ENCODE measurements at regions not wholly inside any gene's neighbourhood (a gene's known extent, or its start where the extent isn't known, plus 50 kb on each side); places are given as distances from the start of the nearest gene placed in this dataset.

- Histone ChIP-seq H3K36me3 (ENCODE audit: insufficient read depth, low read length) (no peaks in the 10 kb centered on the region), H3K79me2 (ENCODE audit: insufficient read depth, low read length) (no peaks in the 10 kb centered on the region), H3K27me3 (ENCODE audit: insufficient read depth, low read length, poor library complexity) (peaks cover 12% of the 10 kb centered on the region), H4K20me1 (ENCODE audit: insufficient read depth, low read length) (no peaks in the 10 kb centered on the region), H3K9ac (ENCODE audit: low read depth, low read length) (no peak overlapping the region), H3K27ac (ENCODE audit: low read length) (no peak overlapping the region), H2AFZ (ENCODE audit: low read depth, low read length) (no peak overlapping the region), H3K4me1 (ENCODE audit: insufficient read depth, low read length) (no peaks in the 10 kb centered on the region), H3K4me3 (ENCODE audit: low read depth in 1 of 2, low read length in 2 of 2) (no peak overlapping the region), H3K9me3 (ENCODE audit: insufficient read depth, low read length, severe bottlenecking) (no peaks in the 10 kb centered on the region), H3K4me2 (ENCODE audit: insufficient read depth, low read length) (no peak overlapping the region)
- ATAC-seq (ENCODE audit: insufficient read depth, low read depth) (no peak), DNase-seq (no peak)
- no peak for TF ChIP-seq EZH2 (IDR thresholded peaks at IDR 0.05; ENCODE audit: borderline replicate concordance, low read depth, low read length, severe bottlenecking)
Observed at GRCh38 chr16:50957056-50957455, 194.0 kb downstream of the SALL1 start.

GRCh38 chr16:50956637-50957036 is 194.4 kb downstream of the SALL1 start:
- ATAC-seq (ENCODE audit: insufficient read depth, low read depth) (no peak), DNase-seq (no peak)
- Histone ChIP-seq H3K9ac (ENCODE audit: low read depth, low read length) (no peak overlapping the region), H3K27ac (ENCODE audit: low read length) (no peak overlapping the region), H3K27me3 (ENCODE audit: insufficient read depth, low read length, poor library complexity) (peaks cover 10% of the 10 kb centered on the region), H3K79me2 (ENCODE audit: insufficient read depth, low read length) (no peaks in the 10 kb centered on the region), H3K36me3 (ENCODE audit: insufficient read depth, low read length) (no peaks in the 10 kb centered on the region), H3K4me2 (ENCODE audit: insufficient read depth, low read length) (no peak overlapping the region), H4K20me1 (ENCODE audit: insufficient read depth, low read length) (no peaks in the 10 kb centered on the region), H3K9me3 (ENCODE audit: insufficient read depth, low read length, severe bottlenecking) (no peaks in the 10 kb centered on the region), H2AFZ (ENCODE audit: low read depth, low read length) (no peak overlapping the region), H3K4me1 (ENCODE audit: insufficient read depth, low read length) (no peaks in the 10 kb centered on the region), H3K4me3 (ENCODE audit: low read depth in 1 of 2, low read length in 2 of 2) (no peak overlapping the region)
- no peak for TF ChIP-seq EZH2 (IDR thresholded peaks at IDR 0.05; ENCODE audit: borderline replicate concordance, low read depth, low read length, severe bottlenecking)
- TF ChIP-seq, protein P1, sequence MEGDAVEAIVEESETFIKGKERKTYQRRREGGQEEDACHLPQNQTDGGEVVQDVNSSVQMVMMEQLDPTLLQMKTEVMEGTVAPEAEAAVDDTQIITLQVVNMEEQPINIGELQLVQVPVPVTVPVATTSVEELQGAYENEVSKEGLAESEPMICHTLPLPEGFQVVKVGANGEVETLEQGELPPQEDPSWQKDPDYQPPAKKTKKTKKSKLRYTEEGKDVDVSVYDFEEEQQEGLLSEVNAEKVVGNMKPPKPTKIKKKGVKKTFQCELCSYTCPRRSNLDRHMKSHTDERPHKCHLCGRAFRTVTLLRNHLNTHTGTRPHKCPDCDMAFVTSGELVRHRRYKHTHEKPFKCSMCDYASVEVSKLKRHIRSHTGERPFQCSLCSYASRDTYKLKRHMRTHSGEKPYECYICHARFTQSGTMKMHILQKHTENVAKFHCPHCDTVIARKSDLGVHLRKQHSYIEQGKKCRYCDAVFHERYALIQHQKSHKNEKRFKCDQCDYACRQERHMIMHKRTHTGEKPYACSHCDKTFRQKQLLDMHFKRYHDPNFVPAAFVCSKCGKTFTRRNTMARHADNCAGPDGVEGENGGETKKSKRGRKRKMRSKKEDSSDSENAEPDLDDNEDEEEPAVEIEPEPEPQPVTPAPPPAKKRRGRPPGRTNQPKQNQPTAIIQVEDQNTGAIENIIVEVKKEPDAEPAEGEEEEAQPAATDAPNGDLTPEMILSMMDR (IDR thresholded peaks at IDR 0.05; ENCODE audit: borderline replicate concordance, extremely low read depth, low read length, poor library complexity, severe bottlenecking), result no peak

DNA sequence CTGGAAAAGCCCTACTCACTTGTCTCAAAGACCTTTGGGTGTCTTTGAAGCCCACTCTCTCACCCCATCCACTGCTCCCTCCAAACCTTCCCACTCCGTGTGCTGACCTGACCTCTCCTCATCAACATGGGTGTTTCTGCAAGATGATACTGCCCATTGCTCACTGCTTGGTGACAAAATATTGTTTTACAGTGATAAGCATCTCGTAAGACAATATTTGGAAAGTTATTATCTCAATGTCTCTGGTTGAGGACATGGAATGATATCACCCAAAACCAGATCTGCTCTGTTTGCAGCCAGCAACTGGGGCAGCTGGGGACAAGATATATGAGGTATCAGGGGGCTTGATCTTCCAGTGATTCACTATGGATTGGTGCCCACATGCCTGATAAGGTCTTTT is 195.8 kb downstream of the SALL1 start:
- Histone ChIP-seq H3K4me1 (ENCODE audit: insufficient read depth, low read length) (no peaks in the 10 kb centered on the region), H3K27ac (ENCODE audit: low read length) (no peak overlapping the region), H3K4me2 (ENCODE audit: insufficient read depth, low read length) (no peak overlapping the region), H3K27me3 (ENCODE audit: insufficient read depth, low read length, poor library complexity) (peaks cover 4% of the 10 kb centered on the region), H3K36me3 (ENCODE audit: insufficient read depth, low read length) (no peaks in the 10 kb centered on the region), H4K20me1 (ENCODE audit: insufficient read depth, low read length) (no peaks in the 10 kb centered on the region), H3K4me3 (ENCODE audit: low read depth in 1 of 2, low read length in 2 of 2) (no peak overlapping the region), H2AFZ (ENCODE audit: low read depth, low read length) (no peak overlapping the region), H3K79me2 (ENCODE audit: insufficient read depth, low read length) (no peaks in the 10 kb centered on the region), H3K9me3 (ENCODE audit: insufficient read depth, low read length, severe bottlenecking) (no peaks in the 10 kb centered on the region), H3K9ac (ENCODE audit: low read depth, low read length) (no peak overlapping the region)
- no peak for DNase-seq
- no peak for TF ChIP-seq EZH2 (IDR thresholded peaks at IDR 0.05; ENCODE audit: borderline replicate concordance, low read depth, low read length, severe bottlenecking)
- TF ChIP-seq, protein P1 (IDR thresholded peaks at IDR 0.05; ENCODE audit: borderline replicate concordance, extremely low read depth, low read length, poor library complexity, severe bottlenecking), result no peak
- no peak for ATAC-seq (ENCODE audit: insufficient read depth, low read depth)

- no peak for ATAC-seq (ENCODE audit: insufficient read depth, low read depth)
- DNase-seq, result no peak
- H4K20me1 ChIP-seq (ENCODE audit: insufficient read depth, low read length), result no peaks in the 10 kb centered on the region
- H3K9ac ChIP-seq (ENCODE audit: low read depth, low read length), result no peak overlapping the region
- H2AFZ ChIP-seq (ENCODE audit: low read depth, low read length), result no peak overlapping the region
- TF ChIP-seq, protein P1 (IDR thresholded peaks at IDR 0.05; ENCODE audit: borderline replicate concordance, extremely low read depth, low read length, poor library complexity, severe bottlenecking), result no peak
- no peak for TF ChIP-seq EZH2 (IDR thresholded peaks at IDR 0.05; ENCODE audit: borderline replicate concordance, low read depth, low read length, severe bottlenecking)
- peaks cover 4% of the 10 kb centered on the region for H3K27me3 ChIP-seq (ENCODE audit: insufficient read depth, low read length, poor library complexity)
- H3K9me3 ChIP-seq (ENCODE audit: insufficient read depth, low read length, severe bottlenecking), result no peaks in the 10 kb centered on the region
- H3K79me2 ChIP-seq (ENCODE audit: insufficient read depth, low read length), result no peaks in the 10 kb centered on the region
- H3K4me2 ChIP-seq (ENCODE audit: insufficient read depth, low read length), result no peak overlapping the region
- H3K36me3 ChIP-seq (ENCODE audit: insufficient read depth, low read length), result no peaks in the 10 kb centered on the region
- H3K4me1 ChIP-seq (ENCODE audit: insufficient read depth, low read length), result no peaks in the 10 kb centered on the region
- no peak overlapping the region for H3K4me3 ChIP-seq (ENCODE audit: low read depth in 1 of 2, low read length in 2 of 2)
- H3K27ac ChIP-seq (ENCODE audit: low read length), result no peak overlapping the region
Observed at GRCh38 chr16:50954469-50954868, 196.6 kb downstream of the SALL1 start.

Measured in DND-41 (cell line).